ENCODE measurements at regions not wholly inside any gene's neighbourhood (a gene's known extent, or its start where the extent isn't known, plus 50 kb on each side); places are given as distances from the start of the nearest gene placed in this dataset.

DNA sequence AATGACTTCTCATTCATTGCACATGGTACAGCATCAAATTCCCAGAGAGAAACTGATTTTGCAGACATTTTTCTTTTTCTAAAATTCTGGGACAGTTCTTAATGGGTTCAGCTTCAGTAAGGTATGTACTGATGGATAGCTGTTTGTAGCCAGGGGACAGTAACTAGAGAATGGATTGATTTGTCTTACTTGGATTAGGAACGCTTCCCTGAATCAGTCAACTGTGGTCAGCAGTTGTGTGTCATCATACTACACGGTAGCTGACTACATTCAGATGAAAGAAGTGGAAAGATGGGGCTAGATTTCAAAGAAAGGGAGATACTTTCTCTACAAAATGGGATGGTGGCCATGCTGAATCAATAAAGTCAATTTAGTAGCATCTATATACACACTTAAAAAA lies 431.4 kb downstream of the GRB14 start:
- Histone ChIP-seq H2AFZ (ENCODE audit: control insufficient read depth, low read length) (no peak overlapping the region), H3K4me1 (ENCODE audit: control insufficient read depth, extremely low read depth, insufficient read depth, low read length) (no peaks in the 10 kb centered on the region), H3K4me2 (ENCODE audit: control insufficient read depth, extremely low read depth, insufficient read depth, low read depth, low read length) (no peak overlapping the region), H3K27ac (ENCODE audit: control insufficient read depth, insufficient read depth, low read length) (no peak overlapping the region), H3K36me3 (ENCODE audit: control insufficient read depth in 2 of 2, extremely low read depth in 1 of 2, insufficient read depth in 2 of 2, low read length in 2 of 2) (no peaks in the 10 kb centered on the region), H3K9me1 (ENCODE audit: control insufficient read depth, extremely low read depth, insufficient read depth, low read length) (no peaks in the 10 kb centered on the region), H3K79me2 (ENCODE audit: control insufficient read depth, insufficient read depth, low read length) (no peaks in the 10 kb centered on the region), H3K27me3 (ENCODE audit: control insufficient read depth, extremely low read depth, insufficient read depth, low read length) (no peaks in the 10 kb centered on the region), H4K20me1 (ENCODE audit: control insufficient read depth, extremely low read depth, insufficient read depth, low read length) (no peaks in the 10 kb centered on the region), H3K9ac (ENCODE audit: control insufficient read depth, extremely low read depth, insufficient read depth, low read length) (no peak overlapping the region), H3K4me3 (ENCODE audit: control insufficient read depth in 2 of 3, extremely low read depth in 1 of 3, insufficient read depth in 2 of 3, low read depth in 1 of 3, low read length in 3 of 3) (no peak overlapping the region), H3K9me3 (ENCODE audit: control insufficient read depth, low read depth, low read length) (no peaks in the 10 kb centered on the region)
- dilution Hi-C loops (cut with MboI; ENCODE audit: extremely low pct_ligation_motif_present, low sequenced_read_pairs) = no loop called here
- TF ChIP-seq, protein P1, sequence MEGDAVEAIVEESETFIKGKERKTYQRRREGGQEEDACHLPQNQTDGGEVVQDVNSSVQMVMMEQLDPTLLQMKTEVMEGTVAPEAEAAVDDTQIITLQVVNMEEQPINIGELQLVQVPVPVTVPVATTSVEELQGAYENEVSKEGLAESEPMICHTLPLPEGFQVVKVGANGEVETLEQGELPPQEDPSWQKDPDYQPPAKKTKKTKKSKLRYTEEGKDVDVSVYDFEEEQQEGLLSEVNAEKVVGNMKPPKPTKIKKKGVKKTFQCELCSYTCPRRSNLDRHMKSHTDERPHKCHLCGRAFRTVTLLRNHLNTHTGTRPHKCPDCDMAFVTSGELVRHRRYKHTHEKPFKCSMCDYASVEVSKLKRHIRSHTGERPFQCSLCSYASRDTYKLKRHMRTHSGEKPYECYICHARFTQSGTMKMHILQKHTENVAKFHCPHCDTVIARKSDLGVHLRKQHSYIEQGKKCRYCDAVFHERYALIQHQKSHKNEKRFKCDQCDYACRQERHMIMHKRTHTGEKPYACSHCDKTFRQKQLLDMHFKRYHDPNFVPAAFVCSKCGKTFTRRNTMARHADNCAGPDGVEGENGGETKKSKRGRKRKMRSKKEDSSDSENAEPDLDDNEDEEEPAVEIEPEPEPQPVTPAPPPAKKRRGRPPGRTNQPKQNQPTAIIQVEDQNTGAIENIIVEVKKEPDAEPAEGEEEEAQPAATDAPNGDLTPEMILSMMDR (optimal IDR thresholded peaks at IDR 0.05 in 1 of 3, IDR thresholded peaks at IDR 0.05 in 1 of 3, conservative IDR thresholded peaks at IDR 0.05 in 1 of 3; ENCODE audit: extremely low read depth in 1 of 3, insufficient read depth in 2 of 3, low read length in 3 of 3) = no peak
- TF ChIP-seq EZH2 (IDR thresholded peaks at IDR 0.05; ENCODE audit: low read length) = no peak
- FAIRE-seq = no peak
- no peak for DNase-seq (ENCODE audit: low read depth, low spot score)

DNA sequence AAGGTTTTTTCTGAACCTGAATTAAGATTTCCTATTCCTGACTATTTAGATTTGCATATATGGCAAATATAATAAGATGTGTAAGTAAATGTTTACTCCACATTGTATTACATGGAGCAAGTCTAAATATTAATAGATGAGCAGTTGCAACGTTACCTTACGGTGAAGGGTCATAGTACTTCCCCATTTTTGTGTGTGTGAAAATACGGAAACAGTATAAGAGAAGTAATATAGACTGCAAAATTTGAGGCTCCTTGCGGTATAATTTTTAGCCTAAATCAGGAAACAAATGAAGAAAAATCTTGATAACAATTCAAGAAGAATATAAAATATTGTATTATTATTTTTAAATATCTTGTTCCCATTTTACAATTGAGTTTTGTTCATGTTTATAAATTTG lies 434.2 kb downstream of the GRB14 start:
- DNase-seq (ENCODE audit: low read depth, low spot score) = no peak
- Histone ChIP-seq H3K27me3 (ENCODE audit: control insufficient read depth, extremely low read depth, insufficient read depth, low read length) (no peaks in the 10 kb centered on the region), H3K4me2 (ENCODE audit: control insufficient read depth, extremely low read depth, insufficient read depth, low read depth, low read length) (no peak overlapping the region), H3K36me3 (ENCODE audit: control insufficient read depth in 2 of 2, extremely low read depth in 1 of 2, insufficient read depth in 2 of 2, low read length in 2 of 2) (no peaks in the 10 kb centered on the region), H2AFZ (ENCODE audit: control insufficient read depth, low read length) (no peak overlapping the region), H3K9me3 (ENCODE audit: control insufficient read depth, low read depth, low read length) (no peaks in the 10 kb centered on the region), H3K4me1 (ENCODE audit: control insufficient read depth, extremely low read depth, insufficient read depth, low read length) (no peaks in the 10 kb centered on the region), H3K79me2 (ENCODE audit: control insufficient read depth, insufficient read depth, low read length) (no peaks in the 10 kb centered on the region), H4K20me1 (ENCODE audit: control insufficient read depth, extremely low read depth, insufficient read depth, low read length) (no peaks in the 10 kb centered on the region), H3K9me1 (ENCODE audit: control insufficient read depth, extremely low read depth, insufficient read depth, low read length) (no peaks in the 10 kb centered on the region), H3K27ac (ENCODE audit: control insufficient read depth, insufficient read depth, low read length) (no peak overlapping the region), H3K9ac (ENCODE audit: control insufficient read depth, extremely low read depth, insufficient read depth, low read length) (no peak overlapping the region), H3K4me3 (ENCODE audit: control insufficient read depth in 2 of 3, extremely low read depth in 1 of 3, insufficient read depth in 2 of 3, low read depth in 1 of 3, low read length in 3 of 3) (no peak overlapping the region)
- TF ChIP-seq, protein P1 (optimal IDR thresholded peaks at IDR 0.05 in 1 of 3, IDR thresholded peaks at IDR 0.05 in 1 of 3, conservative IDR thresholded peaks at IDR 0.05 in 1 of 3; ENCODE audit: extremely low read depth in 1 of 3, insufficient read depth in 2 of 3, low read length in 3 of 3) = no peak
- no peak for TF ChIP-seq EZH2 (IDR thresholded peaks at IDR 0.05; ENCODE audit: low read length)
- dilution Hi-C loops (cut with MboI; ENCODE audit: extremely low pct_ligation_motif_present, low sequenced_read_pairs) = no loop called here
- no peak for FAIRE-seq
